ENCODE measurements at regions not wholly inside any gene's neighbourhood (a gene's known extent, or its start where the extent isn't known, plus 50 kb on each side); places are given as distances from the start of the nearest gene placed in this dataset.

DNA sequence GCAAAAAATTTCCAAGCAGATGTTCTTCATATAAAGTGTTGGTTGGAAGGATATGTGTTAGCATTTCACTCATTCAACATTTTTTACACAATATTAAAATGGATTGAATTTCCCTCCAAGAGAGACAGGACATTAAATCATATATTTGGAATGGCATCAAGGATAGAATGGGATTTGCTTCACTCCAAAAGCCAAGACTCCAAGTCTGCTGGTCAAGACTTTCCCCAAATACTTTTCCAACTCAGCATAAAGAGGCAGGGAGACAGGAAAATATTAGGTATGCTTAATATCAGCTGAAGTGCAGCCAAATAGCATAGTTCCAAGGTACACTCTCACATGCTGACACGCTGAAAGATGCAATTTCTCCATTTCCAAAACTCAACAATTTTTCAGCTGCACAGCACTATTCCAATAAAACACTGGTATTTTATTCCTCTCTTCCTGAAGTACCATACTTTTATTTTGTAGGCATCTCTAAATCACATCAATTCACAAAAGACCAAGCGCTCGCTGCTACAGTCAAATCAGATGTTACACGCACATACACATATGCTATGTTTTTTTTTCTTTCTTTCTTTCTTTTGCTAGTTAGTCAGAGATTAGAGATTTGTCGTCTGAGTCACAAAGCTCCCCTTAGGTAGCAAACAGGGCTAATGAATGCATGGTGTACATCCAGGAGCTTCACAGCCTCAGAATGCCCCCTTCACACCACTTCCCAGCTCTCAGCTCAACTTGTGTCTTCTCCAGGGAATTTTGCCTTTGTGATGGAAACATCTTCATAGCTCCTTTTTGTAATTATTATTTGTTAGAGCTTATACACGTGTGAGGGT is 1033.8 kb upstream of the AUTS2 start:
- H3K4me1 ChIP-seq (ENCODE audit: control insufficient read depth in 2 of 3, insufficient read depth in 2 of 3, low read depth in 1 of 3, low read length in 3 of 3): no peaks in the 10 kb centered on the region
- no peak overlapping the region for H3K4me3 ChIP-seq (ENCODE audit: low read length in 3 of 3)
- TF ChIP-seq, protein P1, sequence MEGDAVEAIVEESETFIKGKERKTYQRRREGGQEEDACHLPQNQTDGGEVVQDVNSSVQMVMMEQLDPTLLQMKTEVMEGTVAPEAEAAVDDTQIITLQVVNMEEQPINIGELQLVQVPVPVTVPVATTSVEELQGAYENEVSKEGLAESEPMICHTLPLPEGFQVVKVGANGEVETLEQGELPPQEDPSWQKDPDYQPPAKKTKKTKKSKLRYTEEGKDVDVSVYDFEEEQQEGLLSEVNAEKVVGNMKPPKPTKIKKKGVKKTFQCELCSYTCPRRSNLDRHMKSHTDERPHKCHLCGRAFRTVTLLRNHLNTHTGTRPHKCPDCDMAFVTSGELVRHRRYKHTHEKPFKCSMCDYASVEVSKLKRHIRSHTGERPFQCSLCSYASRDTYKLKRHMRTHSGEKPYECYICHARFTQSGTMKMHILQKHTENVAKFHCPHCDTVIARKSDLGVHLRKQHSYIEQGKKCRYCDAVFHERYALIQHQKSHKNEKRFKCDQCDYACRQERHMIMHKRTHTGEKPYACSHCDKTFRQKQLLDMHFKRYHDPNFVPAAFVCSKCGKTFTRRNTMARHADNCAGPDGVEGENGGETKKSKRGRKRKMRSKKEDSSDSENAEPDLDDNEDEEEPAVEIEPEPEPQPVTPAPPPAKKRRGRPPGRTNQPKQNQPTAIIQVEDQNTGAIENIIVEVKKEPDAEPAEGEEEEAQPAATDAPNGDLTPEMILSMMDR (IDR thresholded peaks at IDR 0.05; ENCODE audit: borderline replicate concordance, extremely low read depth, insufficient read depth): no peak
- H3K27me3 ChIP-seq (ENCODE audit: control insufficient read depth, insufficient read depth, low read length): no peaks in the 10 kb centered on the region
- H3K27ac ChIP-seq (ENCODE audit: low read depth in 2 of 2, low read length in 2 of 2): no peak overlapping the region
- DNase-seq (no peak), FAIRE-seq (no peak)
- H3K9me3 ChIP-seq (ENCODE audit: control insufficient read depth in 2 of 3, insufficient read depth in 1 of 3, low read length in 3 of 3): no peaks in the 10 kb centered on the region
- no peaks in the 10 kb centered on the region for H3K36me3 ChIP-seq (ENCODE audit: control insufficient read depth in 2 of 3, insufficient read depth in 3 of 3, low read length in 3 of 3)
- no peak overlapping the region for H3K9ac ChIP-seq (ENCODE audit: low read length in 3 of 3)
- intact Hi-C loops (cut with DNase I): no loop called here

DNA sequence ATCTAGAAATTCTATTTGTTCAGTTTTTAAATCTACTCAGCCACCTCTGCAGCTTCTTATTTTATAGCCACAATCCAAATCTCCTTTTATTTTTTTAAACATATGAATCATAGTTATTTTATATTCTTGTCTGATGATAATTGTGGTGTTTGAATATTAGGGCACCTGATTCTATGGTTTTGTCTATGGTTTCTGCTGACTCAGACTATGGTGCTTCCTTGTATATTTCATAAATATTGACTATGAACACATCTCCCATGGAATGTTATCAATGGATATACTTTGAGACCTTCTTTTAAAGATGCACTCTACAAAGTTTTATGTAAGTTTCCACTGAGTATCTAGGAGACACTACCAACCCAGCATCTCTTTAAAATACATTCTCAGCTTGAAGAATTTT is 1027.0 kb upstream of the AUTS2 start:
- intact Hi-C loops (cut with DNase I): no loop called here
- no peak for DNase-seq
- no peak for FAIRE-seq

DNA sequence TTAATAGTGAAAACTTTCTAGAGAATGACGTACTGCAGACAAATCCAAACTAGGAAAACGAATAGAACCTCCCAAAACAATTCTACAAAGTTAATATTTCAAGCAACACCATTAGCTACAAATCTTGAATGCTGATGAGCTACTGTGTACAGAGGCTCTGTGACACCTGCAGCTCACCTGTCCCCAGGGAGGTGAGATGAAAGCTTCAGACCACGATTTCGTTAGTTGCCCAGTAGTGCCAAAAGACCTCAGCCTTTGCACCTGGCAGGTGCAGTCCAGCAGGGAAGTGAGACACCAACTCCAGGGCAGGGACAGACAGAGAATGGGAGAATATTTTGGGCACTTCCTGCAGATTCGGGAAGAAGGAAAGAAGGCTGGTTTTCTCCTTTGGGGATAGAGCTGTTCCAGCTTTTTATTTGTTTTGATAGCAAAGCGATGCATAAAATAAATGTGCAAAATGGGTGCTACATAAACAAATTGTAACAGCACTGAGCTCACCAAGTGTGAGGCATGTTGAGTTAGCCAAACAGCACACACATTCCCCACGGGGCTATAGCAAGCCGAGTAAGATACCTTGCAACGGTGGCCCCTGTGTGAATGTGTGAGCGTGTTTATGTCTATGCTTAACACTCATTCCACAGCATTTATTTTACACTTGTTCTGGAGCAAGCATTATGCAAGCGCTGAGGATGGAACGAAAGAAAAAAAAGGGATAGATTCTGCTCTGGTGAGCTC is 1024.8 kb upstream of the AUTS2 start:
- H3K4me3 ChIP-seq (ENCODE audit: low read length in 3 of 3): no peak overlapping the region
- intact Hi-C loops (cut with DNase I): no loop called here
- H3K9ac ChIP-seq (ENCODE audit: low read length in 3 of 3): no peak overlapping the region
- no peaks in the 10 kb centered on the region for H3K27me3 ChIP-seq (ENCODE audit: control insufficient read depth, insufficient read depth, low read length)
- DNase-seq (peak in 1 of 5 donors; percentile 1), FAIRE-seq (no peak)
- H3K4me1 ChIP-seq (ENCODE audit: control insufficient read depth in 2 of 3, insufficient read depth in 2 of 3, low read depth in 1 of 3, low read length in 3 of 3): no peaks in the 10 kb centered on the region
- H3K36me3 ChIP-seq (ENCODE audit: control insufficient read depth in 2 of 3, insufficient read depth in 3 of 3, low read length in 3 of 3): no peaks in the 10 kb centered on the region
- TF ChIP-seq, protein P1 (IDR thresholded peaks at IDR 0.05; ENCODE audit: borderline replicate concordance, extremely low read depth, insufficient read depth): no peak
- no peaks in the 10 kb centered on the region for H3K9me3 ChIP-seq (ENCODE audit: control insufficient read depth in 2 of 3, insufficient read depth in 1 of 3, low read length in 3 of 3)
- H3K27ac ChIP-seq (ENCODE audit: low read depth in 2 of 2, low read length in 2 of 2): no peak overlapping the region

More for the DNA sequence above, 1027.0 kb upstream of the AUTS2 start:
- Histone ChIP-seq H3K9me3 (ENCODE audit: control insufficient read depth in 2 of 3, insufficient read depth in 1 of 3, low read length in 3 of 3) (no peaks in the 10 kb centered on the region), H3K4me3 (ENCODE audit: low read length in 3 of 3) (no peak overlapping the region), H3K36me3 (ENCODE audit: control insufficient read depth in 2 of 3, insufficient read depth in 3 of 3, low read length in 3 of 3) (no peaks in the 10 kb centered on the region), H3K27ac (ENCODE audit: low read depth in 2 of 2, low read length in 2 of 2) (no peak overlapping the region), H3K9ac (ENCODE audit: low read length in 3 of 3) (no peak overlapping the region), H3K27me3 (ENCODE audit: control insufficient read depth, insufficient read depth, low read length) (no peaks in the 10 kb centered on the region), H3K4me1 (ENCODE audit: control insufficient read depth in 2 of 3, insufficient read depth in 2 of 3, low read depth in 1 of 3, low read length in 3 of 3) (no peaks in the 10 kb centered on the region)
- TF ChIP-seq, protein P1 (IDR thresholded peaks at IDR 0.05; ENCODE audit: borderline replicate concordance, extremely low read depth, insufficient read depth): no peak

Data from kidney (tissue), 13 donors.